ENCODE measurements at regions not wholly inside any gene's neighbourhood (a gene's known extent, or its start where the extent isn't known, plus 50 kb on each side); places are given as distances from the start of the nearest gene placed in this dataset.

DNA sequence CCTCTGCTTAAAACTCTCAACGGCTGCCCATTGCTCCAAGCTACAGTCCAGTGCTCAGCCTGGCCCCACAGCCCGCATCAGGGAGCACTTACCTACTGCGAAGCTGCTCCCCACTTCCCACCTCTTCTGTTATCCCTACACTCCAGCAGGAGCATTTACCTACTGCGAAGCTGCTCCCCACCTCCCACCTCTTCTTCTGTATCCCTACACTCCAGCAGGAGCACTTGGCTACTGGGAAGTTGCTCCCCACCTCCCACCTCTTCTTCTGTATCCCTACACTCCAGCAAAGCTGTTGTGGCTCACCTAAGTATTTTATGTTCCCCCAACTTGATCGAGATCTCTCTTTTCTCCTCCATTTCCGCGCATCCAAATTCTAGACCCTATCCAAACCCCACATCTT, 563.3 kb upstream of the ZFP42 start:
- no peak overlapping the region for H3K4me3 ChIP-seq (replicated peaks in 1 of 2; ENCODE audit: low read depth in 2 of 2, low read length in 2 of 2)
- no peak for DNase-seq (ENCODE audit: low read depth in 2 of 2)
- TF ChIP-seq, protein P1, sequence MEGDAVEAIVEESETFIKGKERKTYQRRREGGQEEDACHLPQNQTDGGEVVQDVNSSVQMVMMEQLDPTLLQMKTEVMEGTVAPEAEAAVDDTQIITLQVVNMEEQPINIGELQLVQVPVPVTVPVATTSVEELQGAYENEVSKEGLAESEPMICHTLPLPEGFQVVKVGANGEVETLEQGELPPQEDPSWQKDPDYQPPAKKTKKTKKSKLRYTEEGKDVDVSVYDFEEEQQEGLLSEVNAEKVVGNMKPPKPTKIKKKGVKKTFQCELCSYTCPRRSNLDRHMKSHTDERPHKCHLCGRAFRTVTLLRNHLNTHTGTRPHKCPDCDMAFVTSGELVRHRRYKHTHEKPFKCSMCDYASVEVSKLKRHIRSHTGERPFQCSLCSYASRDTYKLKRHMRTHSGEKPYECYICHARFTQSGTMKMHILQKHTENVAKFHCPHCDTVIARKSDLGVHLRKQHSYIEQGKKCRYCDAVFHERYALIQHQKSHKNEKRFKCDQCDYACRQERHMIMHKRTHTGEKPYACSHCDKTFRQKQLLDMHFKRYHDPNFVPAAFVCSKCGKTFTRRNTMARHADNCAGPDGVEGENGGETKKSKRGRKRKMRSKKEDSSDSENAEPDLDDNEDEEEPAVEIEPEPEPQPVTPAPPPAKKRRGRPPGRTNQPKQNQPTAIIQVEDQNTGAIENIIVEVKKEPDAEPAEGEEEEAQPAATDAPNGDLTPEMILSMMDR (IDR thresholded peaks at IDR 0.05; ENCODE audit: low read depth, low read length) = no peak

DNA sequence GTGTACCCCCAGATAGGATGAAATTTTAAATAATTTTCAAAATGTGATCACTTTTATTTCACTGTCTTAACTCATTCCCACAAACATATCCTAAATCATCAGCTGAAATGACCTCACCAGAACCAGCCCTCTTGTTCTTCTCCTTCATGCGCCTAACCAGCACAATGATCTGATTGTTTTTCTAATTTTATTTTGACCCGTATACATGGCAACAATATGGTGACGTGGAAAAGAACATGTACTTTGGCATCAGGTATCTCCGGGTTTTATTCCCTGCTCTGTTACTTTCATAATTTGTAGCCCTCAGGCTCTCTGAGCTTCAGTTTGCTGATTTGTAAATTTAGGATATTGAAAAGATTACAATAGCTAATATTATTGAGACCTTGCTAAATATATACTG, 562.4 kb upstream of the ZFP42 start:
- TF ChIP-seq, protein P1 (IDR thresholded peaks at IDR 0.05; ENCODE audit: low read depth, low read length) = no peak
- DNase-seq (ENCODE audit: low read depth in 2 of 2) = no peak
- H3K4me3 ChIP-seq (replicated peaks in 1 of 2; ENCODE audit: low read depth in 2 of 2, low read length in 2 of 2) = no peak overlapping the region

DNA sequence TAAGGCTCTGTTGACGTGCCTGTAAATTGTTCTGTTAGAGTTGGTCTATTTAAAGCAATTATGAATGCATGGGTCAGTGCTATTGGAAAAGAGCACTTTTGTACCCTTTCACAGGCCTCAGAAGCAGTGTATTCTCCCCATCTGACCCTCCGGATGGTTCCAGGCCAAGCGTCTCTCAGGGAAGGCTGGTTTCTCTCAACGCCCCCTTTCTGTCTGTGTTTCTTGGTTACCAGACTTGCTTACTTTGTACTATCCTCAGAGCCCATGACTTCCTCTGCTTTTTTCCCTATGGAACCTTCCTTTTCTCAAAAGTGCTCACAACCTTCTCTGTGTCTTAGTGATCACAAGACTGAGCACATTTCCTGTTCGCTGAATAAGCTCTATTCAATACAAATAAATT, 559.3 kb upstream of the ZFP42 start:
- TF ChIP-seq, protein P1 (IDR thresholded peaks at IDR 0.05; ENCODE audit: low read depth, low read length) = no peak
- no peak overlapping the region for H3K4me3 ChIP-seq (replicated peaks in 1 of 2; ENCODE audit: low read depth in 2 of 2, low read length in 2 of 2)
- no peak for DNase-seq (ENCODE audit: low read depth in 2 of 2)

DNA sequence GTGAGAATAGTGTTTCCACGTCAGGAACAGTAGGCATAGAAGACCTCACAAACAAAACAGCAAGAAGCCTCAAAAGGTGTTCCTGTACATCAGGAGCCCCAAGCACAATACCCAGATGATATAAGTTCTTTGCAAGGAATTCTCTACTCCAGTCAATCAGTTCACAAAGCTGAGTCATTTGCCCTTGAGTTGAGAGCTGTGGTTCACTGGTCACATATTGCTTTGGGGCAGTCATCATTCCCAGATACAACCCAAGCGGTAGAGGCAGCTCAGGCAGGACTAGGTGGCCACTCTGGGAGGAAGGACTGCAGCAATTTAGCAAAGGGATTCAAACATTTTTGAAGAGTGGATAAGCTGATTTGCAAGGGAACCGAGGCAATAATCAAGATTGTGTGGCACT, 551.5 kb upstream of the ZFP42 start:
- no peak overlapping the region for H3K4me3 ChIP-seq (replicated peaks in 1 of 2; ENCODE audit: low read depth in 2 of 2, low read length in 2 of 2)
- no peak for DNase-seq (ENCODE audit: low read depth in 2 of 2)
- TF ChIP-seq, protein P1 (IDR thresholded peaks at IDR 0.05; ENCODE audit: low read depth, low read length) = no peak

DNA sequence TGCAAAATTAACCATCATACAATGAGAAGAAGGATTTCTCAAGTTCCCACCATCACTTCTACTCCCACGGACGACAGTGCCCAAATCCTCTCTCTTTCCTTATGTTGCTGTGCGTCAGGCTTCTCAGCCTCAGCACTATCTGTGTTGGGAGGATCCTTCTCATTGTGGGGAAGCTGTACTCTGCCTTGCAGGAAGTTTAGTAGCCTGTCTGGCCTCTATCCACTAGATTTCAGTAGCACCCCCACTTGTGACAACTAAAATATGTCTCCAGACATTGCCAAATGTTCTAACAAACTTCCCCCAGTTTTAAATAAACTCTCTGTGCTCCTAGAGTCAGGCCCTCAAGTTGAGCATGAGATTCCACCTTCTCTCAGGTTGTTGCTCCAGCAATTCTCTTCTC, 545.9 kb upstream of the ZFP42 start:
- TF ChIP-seq, protein P1 (IDR thresholded peaks at IDR 0.05; ENCODE audit: low read depth, low read length) = no peak
- DNase-seq (ENCODE audit: low read depth in 2 of 2) = no peak
- H3K4me3 ChIP-seq (replicated peaks in 1 of 2; ENCODE audit: low read depth in 2 of 2, low read length in 2 of 2) = no peak overlapping the region

DNA sequence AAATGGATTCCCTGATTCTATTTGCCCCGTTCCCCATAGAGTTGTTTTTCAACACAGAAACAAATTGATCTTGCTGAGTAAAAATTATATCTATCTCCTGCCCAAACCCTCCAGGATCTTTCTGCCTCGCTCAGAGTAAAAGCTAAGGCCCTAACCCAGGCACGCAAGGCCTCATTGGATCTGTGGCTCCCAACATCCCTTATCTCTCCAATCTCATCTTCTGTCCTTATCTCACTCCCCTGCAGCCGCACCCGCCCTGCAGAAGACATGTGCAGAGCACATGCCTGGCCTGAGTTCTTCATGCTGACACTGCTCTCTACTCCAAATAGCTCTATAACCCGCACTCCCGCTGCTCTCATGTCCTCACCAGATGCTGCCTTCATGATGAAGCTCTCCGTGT, 543.8 kb upstream of the ZFP42 start:
- no peak for DNase-seq (ENCODE audit: low read depth in 2 of 2)
- no peak overlapping the region for H3K4me3 ChIP-seq (replicated peaks in 1 of 2; ENCODE audit: low read depth in 2 of 2, low read length in 2 of 2)
- TF ChIP-seq, protein P1 (IDR thresholded peaks at IDR 0.05; ENCODE audit: low read depth, low read length) = no peak

DNA sequence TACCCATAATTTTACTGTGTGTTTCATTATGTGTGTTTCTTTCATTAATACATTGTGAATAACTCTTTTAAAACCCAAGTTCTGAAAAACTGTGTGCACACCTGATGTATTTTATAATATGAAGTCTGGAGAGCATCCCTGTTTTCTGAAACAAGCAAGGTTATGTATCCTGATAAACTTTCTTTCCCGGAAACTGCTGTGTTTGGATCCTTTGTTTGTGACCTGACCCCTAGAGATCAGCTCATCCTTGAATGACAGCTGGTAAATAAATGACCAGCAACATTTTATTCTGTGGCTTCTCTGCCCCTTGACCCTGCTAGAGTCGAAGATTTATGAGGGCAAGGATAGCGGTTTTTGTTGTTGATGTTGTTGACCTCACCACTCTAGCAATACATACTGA, 535.6 kb upstream of the ZFP42 start:
- TF ChIP-seq, protein P1 (IDR thresholded peaks at IDR 0.05; ENCODE audit: low read depth, low read length) = no peak

More for the DNA sequence above, 535.6 kb upstream of the ZFP42 start:
- no peak overlapping the region for H3K4me3 ChIP-seq (replicated peaks in 1 of 2; ENCODE audit: low read depth in 2 of 2, low read length in 2 of 2)
- no peak for DNase-seq (ENCODE audit: low read depth in 2 of 2)

All from cardiac fibroblast (primary cell).